DMS114 treated with DMSO at 0.1 percent for 48 hours (cell line): ENCODE measurements at regions not wholly inside any gene's neighbourhood (a gene's known extent, or its start where the extent isn't known, plus 50 kb on each side); places are given as distances from the start of the nearest gene placed in this dataset.

Experiments used
- DNase-seq: peaks from one replicate; lab custom pipeline; 2025; ENCODE audit not compliant: unreplicated experiment; lab: John Stamatoyannopoulos, UW

DNA sequence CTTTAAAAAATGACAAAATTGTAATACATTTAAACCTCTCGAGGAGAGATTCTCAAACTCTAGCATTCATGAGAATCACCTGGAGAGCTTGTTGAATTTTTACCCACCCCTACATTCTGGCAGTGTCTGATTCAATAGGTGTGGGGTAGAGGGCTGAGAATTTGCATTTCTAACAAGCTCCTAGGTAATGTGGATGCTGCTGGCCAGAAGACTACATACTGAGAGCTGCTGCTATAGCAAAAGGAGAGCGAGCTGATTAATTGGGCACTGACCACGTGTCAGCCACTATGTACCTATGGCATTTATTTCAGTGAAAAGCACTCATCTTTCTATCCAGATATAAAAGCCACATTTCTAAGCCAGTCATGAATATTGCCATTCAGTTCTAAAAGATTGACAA is 169.0 kb upstream of the NRSN1 start:
- DNase-seq, result no peak

DNA sequence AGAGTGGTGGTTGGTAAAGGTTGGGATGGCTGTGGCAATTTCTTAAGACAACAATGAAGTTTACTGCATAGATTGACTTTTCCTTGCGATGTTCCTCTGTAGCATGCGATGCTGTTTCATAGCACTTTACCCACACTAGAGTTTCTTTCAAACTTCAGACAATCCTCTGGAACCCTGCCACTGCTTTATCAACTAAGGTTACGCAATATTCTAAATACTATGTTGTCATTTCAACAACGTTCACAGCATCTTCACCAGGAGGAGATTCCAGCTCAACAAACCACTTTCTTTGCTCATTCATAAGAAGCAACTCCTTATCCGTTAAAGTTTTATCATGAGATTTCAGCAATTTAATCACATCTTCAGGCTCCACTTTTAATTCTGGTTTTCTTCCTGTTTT is 161.2 kb upstream of the NRSN1 start:
- DNase-seq, result no peak

DNA sequence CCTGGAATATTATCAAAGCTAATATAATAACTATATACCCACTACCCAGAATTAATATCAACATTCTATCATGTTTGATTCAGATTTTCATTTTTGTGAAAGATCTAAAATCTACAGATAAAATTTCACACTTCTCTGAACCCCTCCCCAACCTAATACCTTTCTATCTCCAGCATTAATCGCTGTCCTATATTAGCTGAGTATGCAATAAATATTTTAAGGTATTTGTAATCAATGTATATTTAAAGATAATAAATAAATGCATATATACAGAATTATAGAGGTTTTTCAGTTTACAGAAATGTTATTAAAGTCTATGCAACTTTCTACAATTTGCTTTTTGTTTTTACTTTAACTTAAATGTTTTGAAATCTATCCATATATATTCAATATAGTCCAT is 156.7 kb upstream of the NRSN1 start:
- DNase-seq, result no peak

DNA sequence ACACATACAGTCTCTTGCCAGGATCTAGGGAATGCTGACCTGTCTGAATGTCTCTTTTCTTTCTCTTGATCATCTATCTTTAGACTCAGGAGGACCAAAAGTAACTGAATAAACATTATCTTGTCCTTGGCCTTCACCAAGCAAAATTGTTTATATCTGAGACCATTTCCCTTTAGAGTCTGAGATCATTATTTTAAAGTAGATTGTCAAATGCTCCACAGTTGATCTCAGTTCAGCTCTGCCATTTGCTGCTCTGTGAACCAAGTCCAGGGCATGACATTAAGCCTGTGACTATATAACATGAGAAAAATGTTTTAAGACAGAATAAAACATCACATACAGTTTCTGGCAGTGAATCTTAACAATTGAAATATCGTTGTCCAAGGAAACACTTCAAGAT is 148.3 kb upstream of the NRSN1 start:
- DNase-seq, result no peak

DNA sequence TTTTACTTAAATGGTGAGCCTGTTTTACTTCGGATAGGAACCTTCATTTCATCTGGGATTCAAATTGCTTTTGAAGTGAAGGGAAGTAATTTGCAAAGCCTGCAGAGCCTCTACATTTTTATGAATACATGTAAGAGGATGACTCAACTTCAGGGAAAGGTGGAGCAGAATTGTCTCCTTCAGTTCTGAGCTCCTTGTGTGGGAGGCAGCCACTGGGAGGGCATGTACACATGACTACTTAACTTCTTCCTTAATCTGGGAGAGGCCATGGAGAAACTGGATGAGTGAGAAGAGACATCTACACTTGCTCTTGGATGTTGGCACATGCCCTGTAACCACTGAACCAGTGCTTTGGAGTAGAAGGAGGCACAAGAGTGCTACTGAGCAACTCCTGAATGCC is 145.1 kb upstream of the NRSN1 start:
- DNase-seq, result no peak

DNA sequence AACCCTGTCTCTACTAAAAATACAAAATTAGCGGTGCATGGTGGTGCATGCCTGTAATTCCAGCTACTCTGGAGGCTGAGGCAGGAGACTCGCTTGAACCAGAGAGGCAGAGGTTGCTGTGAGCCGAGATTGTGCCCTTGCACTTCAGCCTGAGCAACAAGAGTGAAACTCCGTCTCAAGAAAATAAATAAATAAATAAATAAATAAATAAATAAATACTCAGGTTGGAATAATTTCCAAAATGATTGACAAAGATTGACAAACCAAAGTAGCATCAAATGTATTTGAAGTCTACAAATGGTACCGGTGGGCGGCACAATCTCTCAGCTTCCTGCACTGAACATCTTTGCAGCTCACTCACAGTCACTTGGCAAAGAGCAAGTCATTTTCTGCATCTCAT is 144.1 kb upstream of the NRSN1 start:
- no peak for DNase-seq

DNA sequence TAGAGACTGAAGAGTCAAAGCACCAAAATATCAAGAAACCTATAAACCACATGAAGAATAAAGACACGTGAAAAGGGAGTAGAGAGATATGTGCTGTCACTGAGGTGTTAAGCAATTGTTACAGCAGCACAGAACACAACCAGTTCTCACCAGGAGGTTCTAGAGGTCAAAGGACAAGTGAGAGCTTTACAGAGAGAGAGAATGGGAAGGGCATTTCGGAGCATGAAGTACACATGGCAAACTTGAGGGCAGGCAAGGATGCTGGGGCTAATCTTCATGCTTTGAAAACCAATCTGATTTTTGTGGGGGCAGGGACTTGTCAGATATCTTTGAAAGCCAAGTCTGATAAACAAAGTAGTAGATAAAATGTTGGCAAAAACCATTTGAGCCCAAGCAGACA is 142.3 kb upstream of the NRSN1 start:
- DNase-seq, result no peak

DNA sequence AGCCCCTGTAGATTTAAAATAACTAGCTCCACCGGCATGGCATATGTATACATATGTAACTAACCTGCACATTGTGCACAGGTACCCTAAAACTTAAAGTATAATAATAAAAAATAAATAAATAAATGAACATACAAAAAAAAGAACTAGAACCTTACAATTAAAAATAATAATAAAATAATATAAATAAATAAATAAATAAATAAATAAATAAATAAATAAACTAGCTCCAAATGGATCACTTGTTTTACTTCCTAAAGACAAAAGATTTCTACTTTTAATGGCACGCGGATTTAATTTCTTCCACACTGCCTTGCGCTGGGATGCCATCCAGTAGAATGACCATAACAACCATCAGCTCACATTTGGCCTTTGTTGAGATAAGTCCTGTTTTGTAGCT is 141.0 kb upstream of the NRSN1 start:
- no peak for DNase-seq

DNA sequence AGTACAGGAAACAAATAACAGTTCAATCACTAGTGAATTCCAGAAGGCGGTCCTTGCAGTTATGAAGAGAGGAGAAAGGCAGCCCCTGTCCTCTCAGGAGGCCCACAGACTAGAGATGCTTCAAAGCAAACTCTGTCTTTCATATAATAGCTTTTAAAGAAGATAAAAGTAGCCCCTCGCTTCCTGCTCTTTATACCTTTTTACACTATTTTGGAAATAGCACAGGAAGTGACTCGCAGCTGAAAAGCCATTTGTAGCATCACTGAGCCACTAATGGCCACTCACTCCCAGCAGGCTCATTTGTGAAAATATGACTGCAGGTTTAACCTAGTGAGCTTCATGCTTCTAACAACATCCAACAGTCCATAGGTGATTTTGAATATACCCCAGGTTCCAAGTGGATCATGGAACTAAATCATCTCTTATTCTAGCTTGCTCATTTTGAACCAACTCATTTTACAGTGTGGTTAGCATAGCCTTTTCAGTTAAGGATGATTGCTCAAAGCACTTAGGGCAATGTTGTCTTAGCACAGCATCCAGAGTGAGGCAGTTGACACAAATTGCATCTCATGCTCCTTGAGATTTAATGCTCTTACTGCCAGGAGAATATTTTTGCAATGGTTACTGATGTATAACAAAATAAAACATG is 136.0 kb upstream of the NRSN1 start:
- no peak for DNase-seq

DNA sequence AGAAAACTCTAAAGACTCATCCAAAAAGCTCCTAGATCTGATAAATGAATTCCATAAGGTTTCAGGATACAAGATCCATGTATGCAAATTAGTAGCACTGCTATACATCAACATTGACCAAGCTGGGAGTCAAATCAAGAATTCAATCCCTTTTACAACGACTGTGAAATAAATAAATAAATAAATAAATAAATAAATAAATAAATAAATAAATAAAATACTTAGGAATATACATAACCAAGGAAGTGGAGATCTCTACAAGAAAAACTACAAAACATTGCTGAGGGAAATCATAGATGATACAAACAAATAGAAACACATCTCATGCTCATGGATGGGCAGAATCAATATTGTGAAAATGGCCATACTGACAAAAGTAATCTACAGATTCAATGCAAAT is 132.0 kb upstream of the NRSN1 start:
- no peak for DNase-seq

DNA sequence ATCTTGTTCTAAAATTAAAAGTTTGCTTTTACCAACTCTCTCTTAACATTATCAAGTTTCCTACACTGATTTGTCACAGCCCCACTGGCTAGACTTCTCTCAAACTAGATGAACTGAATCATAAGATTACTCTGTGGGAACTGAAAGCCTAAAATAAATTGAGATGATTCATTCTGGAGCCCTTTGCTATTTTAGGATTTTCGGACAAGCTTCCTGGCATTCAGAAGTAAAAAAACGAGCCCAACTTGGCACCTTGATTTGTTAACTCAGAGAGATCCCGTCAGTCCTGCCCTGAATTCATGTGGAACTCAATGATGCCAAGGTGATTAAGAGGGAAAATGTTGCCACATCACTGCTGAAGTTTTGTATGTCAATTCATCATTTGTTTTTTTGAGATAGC is 122.0 kb upstream of the NRSN1 start:
- DNase-seq, result no peak

DNA sequence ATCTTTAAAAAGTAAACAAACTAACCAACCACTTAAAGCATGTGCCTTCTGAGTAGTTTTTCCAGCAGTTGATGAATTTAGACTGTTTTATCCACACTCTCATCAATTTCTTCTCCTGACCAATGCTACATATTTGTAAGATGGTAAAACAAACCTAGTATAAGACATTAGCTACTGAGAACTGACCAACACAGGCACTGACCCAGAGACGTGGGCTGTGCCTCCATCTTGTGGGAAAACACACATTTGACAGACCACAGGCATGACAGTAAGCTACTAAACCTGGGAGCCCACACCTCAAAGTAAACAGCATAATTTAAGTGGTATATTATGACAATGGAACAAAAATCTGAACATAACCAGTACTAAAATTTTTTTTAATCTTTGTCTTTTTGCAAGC is 121.4 kb upstream of the NRSN1 start:
- no peak for DNase-seq

DNA sequence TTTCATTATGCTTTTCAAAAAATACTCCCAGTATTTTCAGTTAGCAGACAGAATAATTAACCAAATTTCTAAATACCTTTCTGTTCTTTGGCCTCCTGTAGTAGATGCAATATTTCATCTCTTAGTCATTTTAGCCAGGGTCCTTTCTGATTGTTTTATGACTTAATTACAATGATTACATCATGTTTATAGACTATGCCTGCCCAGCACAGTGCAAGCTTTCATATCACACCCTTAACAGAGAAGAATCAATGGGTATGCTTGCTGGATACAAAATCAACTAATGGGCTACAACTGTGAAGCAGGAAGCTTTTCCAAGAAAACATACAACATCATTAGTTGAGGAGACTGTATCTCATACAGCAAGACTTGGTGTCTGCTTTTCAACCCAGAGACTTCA is 119.8 kb upstream of the NRSN1 start:
- no peak for DNase-seq

DNA sequence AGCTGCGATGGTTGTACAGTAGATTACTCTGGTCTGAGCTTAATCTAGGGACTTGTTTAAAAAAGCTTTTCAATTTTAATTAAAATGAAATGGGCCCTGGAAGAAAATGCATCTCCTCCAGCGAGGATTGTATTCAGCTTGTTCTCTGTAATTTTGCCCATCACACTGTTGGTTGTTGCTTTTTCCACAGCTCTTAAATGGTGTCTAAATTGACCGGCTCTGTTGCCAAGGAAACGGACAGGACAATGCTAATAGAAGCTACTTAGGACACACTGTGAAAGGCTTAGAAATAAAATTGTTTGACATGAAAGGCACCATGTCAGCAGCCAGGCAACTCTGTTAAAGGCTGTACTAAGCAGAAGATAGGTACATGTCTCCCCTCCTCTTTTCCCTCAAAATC is 116.7 kb upstream of the NRSN1 start:
- no peak for DNase-seq

DNA sequence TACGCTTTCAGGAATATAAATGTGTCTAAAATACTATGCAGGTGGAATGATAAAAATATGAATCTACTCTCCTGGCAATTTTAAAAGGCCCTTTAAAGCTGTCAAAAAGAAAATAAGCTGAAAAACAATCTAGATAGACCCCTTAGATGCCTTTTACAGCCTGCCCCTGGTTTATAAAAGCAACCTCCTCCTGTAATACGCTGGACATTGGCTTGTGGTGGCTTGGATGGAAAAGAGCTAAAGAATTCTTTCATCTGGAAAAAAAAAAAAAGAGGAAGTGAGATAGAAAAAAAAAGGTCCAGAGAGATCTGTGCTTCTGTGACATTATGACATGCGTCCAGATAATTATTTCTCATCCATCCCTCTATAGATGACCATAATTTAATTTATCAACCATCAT is 115.9 kb upstream of the NRSN1 start:
- no peak for DNase-seq

DNA sequence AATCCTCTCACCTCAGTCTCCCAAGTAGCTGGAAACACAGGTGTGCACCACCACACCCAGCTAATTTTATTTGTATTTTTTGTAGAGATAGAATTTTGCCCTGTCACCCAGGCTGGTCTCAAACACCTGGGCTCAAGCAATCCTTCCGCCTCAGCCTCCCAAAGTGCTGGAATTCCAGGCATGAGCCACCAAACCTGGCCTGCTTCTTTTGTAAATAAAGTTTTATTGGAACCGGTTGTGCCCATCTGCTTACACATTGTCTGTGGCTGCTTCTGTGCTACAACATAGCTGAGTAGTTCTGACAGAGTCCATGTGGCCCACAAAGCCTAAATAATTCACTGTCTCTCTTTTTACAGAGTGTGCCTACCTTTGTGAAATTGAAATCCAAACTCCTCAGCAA is 109.7 kb upstream of the NRSN1 start:
- DNase-seq, result no peak

DNA sequence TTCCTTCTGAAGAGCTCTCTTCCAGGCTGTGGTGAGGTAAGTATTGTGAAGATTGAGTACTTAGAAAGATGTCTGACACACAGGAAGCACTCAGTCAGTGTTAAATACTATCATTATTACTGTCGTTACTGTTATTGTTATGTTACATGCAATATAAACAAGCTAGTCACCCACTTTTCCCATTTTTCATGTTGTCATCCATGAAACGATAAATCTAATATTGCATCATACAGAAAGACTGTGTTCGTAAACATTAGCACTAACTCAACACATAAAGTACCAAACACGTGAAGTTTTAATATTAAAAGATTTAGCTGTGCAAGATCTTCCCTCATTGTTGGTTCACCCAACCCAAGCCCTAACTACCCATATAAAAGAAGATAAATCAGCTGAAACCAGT is 109.2 kb upstream of the NRSN1 start:
- no peak for DNase-seq

DNA sequence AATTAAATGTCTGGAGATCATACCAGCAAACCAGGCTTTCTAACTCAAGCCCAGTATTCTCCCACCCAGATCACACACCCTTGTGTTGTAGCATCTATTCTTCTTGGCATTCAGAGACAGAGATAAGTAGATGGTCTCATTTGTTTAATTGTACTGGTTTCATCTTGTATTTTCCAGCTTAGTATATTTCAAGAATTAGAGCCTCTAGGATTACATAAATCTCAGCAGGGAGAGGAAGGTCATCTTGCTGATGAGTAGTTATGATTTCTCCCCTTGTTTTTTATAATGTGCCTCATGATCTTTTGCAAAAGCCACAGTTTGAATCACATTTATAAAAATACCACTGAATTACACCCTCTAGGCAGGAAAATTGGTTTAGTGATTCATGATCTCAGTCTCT is 106.6 kb upstream of the NRSN1 start:
- DNase-seq, result no peak

DNA sequence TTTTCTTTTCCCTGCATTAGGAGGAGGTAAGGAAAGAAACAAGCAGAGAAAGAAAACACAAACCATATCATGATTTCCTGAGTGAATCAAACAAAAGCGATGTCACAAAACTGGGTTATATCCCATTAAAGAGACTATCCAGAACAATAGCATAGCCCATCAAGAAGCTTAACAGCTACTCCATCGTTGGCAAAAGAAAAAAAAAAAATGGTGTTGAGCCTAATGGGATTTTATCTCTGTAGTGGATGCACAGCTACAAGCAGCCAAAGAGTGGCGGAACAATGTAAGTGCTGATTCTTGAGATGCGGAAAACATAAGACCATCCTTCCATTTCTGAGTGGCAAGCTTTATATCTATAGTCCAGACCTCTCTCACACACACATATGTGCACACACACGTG is 106.2 kb upstream of the NRSN1 start:
- no peak for DNase-seq

DNA sequence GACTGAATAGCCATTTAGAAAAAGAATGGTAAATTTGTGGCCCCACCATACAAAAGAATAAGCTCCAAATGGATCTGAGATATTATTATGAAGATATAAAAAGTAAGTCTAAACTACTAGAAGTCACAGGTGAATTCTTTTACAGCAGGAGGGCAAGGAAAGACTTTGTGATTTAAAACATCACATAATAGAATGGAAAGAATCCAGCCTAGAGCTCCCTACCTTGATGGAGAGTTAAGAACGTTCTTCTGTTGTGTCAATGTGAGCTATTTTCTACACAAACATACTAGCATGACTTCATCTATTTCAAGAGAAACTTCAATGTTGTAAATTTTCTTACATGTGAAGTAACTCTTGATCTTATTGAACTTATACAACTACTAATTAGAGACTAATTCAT is 100.0 kb upstream of the NRSN1 start:
- DNase-seq, result no peak

DNA sequence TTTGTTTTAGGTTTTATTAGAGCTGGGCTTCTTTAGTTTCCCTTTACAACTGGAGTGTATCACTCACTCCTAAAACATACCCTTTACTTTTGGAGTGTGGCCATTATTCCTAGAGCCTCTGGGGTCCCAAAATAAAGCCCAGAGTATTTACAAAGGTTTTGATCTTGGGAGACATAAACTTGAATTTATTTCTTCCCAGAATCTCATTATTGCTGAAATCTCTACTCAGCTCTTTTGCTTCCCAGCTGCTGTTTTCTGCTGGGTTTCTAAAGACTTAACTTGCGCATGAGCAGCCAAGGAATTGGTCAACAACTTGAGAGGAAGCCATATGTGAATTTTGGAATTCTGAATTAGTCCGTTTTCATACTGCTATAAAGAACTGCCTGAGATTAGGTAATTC is 94.5 kb upstream of the NRSN1 start:
- DNase-seq, result no peak

DNA sequence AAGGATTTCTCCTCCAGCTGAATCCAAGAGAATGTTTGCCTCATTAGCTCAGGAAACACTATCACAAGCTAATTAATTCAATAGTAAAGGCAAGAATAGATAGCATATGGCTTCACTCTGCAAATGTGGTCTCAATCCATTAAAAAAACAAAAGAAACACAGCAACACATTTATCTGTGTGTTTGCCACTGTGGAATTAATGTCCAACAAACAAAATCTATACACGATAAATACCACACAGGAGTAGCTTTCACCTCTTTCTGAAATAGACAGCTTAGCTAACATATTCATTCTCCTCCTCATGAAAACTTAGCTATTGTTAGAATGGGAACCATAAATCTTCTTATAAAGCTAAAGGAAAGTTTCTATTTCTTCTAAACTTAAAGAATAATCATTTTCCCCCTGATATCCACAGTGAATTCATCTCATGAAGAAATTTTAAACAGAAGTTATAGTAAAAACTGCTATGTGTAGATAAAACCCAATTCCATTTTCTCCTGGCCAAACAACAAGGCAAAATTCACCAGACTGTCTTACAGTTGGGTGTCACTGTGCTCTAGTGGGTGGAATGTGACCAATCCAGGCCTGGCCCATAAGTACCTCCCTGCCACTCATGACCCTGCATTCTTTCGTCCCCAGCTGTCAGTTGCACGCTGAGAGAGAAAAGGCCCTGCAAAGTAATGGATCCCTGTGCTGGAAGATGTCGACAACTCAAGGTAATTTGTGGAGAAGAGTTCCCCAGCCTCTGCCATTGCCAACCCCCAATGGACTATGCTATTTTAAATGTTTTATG is 92.9 kb upstream of the NRSN1 start:
- DNase-seq, result no peak

DNA sequence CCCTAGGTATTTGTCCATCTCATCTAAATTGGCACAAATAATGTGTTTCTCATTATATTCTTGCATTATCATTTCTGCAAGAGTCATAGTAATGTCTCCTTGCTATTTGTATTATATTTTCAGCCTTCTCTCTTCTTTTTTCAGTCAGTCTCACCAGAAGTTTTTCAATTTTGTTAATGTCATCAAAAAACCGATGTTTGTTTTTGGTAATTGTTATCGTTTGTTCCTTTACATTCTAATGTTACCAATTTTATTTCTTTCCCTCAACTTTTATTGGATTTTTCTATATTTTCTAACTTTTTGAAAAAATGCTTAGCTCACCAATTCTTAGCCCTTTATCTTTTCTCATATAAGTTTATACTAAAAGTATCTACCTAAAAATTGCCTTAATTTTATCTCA is 82.2 kb upstream of the NRSN1 start:
- no peak for DNase-seq
